ENCODE measurements at regions not wholly inside any gene's neighbourhood (a gene's known extent, or its start where the extent isn't known, plus 50 kb on each side); places are given as distances from the start of the nearest gene placed in this dataset.
A peak's percentile ranks its signal among the peaks of the same experiment; 100 is the strongest.

GRCh38 chr14:28012629-28013415 lies 753.8 kb upstream of the FOXG1 start:
- Histone ChIP-seq H4K20me1 (no peaks in the 10 kb centered on the region), H3K27ac (no peak overlapping the region), H3K9ac (no peak overlapping the region), H3K4me2 (no peak overlapping the region), H3K9me3 (no peaks in the 10 kb centered on the region), H3K27me3 (no peaks in the 10 kb centered on the region), H3K4me3 (no peak overlapping the region), H3K4me1 (no peaks in the 10 kb centered on the region), H3K36me3 (no peaks in the 10 kb centered on the region)
- TF ChIP-seq Cebpa-rat (IDR thresholded peaks at IDR 0.05): no peak

GRCh38 chr14:28020112-28020511 lies 746.5 kb upstream of the FOXG1 start:
- Histone ChIP-seq H3K9me3 (no peaks in the 10 kb centered on the region), H3K4me3 (no peak overlapping the region), H3K4me1 (no peaks in the 10 kb centered on the region), H3K36me3 (no peaks in the 10 kb centered on the region), H3K27ac (no peak overlapping the region), H4K20me1 (no peaks in the 10 kb centered on the region), H3K4me2 (no peak overlapping the region), H3K9ac (no peak overlapping the region), H3K27me3 (no peaks in the 10 kb centered on the region)
- TF ChIP-seq Cebpa-rat (IDR thresholded peaks at IDR 0.05): no peak

DNA sequence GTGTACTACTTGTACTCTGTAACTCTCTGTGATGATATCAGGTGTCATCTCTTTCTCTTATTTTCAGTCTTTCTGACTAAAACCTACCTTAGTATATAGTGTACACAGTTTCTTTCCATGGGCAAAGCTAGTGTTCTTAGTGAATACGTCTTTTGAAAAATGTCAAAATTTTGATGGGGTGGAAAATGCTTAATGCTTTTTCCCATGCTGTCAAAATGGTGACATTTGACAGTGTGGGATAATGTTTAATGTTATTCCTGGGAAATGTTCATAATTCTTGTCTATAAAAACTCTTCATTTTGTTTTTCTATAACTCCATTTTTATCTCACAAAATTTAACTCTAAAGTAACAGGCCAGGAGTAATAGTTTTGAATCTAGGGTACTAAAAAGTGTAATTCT lies 742.7 kb upstream of the FOXG1 start:
- H3K4me3 ChIP-seq: no peak overlapping the region
- no peaks in the 10 kb centered on the region for H3K4me1 ChIP-seq
- no peak for TF ChIP-seq Cebpa-rat (IDR thresholded peaks at IDR 0.05)
- no peak overlapping the region for H3K9ac ChIP-seq
- no peak overlapping the region for H3K27ac ChIP-seq
- H3K9me3 ChIP-seq: no peaks in the 10 kb centered on the region
- H3K36me3 ChIP-seq: no peaks in the 10 kb centered on the region
- no peaks in the 10 kb centered on the region for H3K27me3 ChIP-seq
- no peaks in the 10 kb centered on the region for H4K20me1 ChIP-seq
- H3K4me2 ChIP-seq: no peak overlapping the region

DNA sequence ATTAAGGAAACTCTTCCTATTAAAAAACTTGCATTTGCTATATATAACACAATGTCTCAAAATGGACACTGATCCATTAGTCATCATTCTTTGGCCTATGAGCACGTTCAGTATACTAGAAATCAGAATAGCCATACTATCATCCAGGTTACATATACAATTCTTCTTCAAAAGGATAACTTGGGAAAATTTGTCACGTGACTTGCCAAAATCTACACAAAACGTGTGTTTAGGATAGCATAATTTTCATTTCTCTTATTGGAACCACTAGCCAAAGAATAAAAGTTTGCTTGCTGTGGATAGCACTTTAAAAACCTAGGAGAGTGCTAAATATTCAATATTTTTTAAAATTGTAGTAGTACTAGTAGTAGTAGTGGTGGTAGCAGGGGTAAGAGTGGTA lies 714.3 kb upstream of the FOXG1 start:
- Histone ChIP-seq H3K4me1 (no peaks in the 10 kb centered on the region), H3K9me3 (no peaks in the 10 kb centered on the region)
- no peak for TF ChIP-seq Cebpa-rat (IDR thresholded peaks at IDR 0.05)

GRCh38 chr14:28055008-28055407 lies 711.6 kb upstream of the FOXG1 start:
- Histone ChIP-seq H3K27me3 (no peaks in the 10 kb centered on the region), H3K4me3 (no peak overlapping the region), H3K27ac (no peak overlapping the region), H4K20me1 (no peaks in the 10 kb centered on the region), H3K9ac (no peak overlapping the region), H3K4me1 (peaks cover 6% of the 10 kb centered on the region; the same call in 1 of the 2 replicates), H3K9me3 (no peaks in the 10 kb centered on the region), H3K36me3 (no peaks in the 10 kb centered on the region), H3K4me2 (no peak overlapping the region)
- no peak for TF ChIP-seq Cebpa-rat (IDR thresholded peaks at IDR 0.05)

More for the DNA sequence above, 714.3 kb upstream of the FOXG1 start:
- no peaks in the 10 kb centered on the region for H4K20me1 ChIP-seq
- H3K27ac ChIP-seq: no peak overlapping the region
- H3K27me3 ChIP-seq: no peaks in the 10 kb centered on the region
- no peak overlapping the region for H3K4me3 ChIP-seq
- H3K9ac ChIP-seq: no peak overlapping the region
- H3K36me3 ChIP-seq: no peaks in the 10 kb centered on the region
- H3K4me2 ChIP-seq: no peak overlapping the region

GRCh38 chr14:28057359-28058296 lies 709.0 kb upstream of the FOXG1 start:
- peak overlapping the region; percentile 77 for H3K4me2 ChIP-seq

DNA sequence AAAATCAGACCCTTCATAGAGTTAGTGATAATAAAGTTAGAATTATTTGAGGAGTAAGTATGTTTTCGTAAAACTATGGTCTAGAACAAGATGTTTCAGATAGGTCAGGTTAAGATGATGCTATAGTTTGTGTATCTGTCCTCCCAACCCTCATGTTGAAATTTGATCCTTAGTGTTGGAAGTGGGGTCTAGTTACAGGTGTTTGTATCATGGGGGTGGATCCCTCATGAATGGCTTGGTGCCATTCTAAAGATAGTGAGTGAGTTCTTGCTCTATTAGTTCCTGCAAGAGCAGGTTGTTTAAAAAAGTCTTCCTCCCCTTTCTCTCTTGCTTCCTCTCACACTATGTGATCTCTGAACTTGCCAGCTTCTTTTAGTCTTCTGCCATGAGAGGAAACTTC lies 707.3 kb upstream of the FOXG1 start:
- peaks cover 6% of the 10 kb centered on the region; the same call in 1 of the 2 replicates for H3K4me1 ChIP-seq
- H4K20me1 ChIP-seq: no peaks in the 10 kb centered on the region
- no peak overlapping the region for H3K27ac ChIP-seq
- no peaks in the 10 kb centered on the region for H3K27me3 ChIP-seq
- no peaks in the 10 kb centered on the region for H3K9me3 ChIP-seq
- TF ChIP-seq Cebpa-rat (IDR thresholded peaks at IDR 0.05): no peak
- H3K36me3 ChIP-seq: no peaks in the 10 kb centered on the region
- no peak overlapping the region for H3K9ac ChIP-seq
- no peak overlapping the region for H3K4me2 ChIP-seq
- no peak overlapping the region for H3K4me3 ChIP-seq

More at GRCh38 chr14:28057359-28058296, 709.0 kb upstream of the FOXG1 start:
- Histone ChIP-seq H3K4me3 (peak overlapping the region; percentile 21; the same call in 1 of the 2 replicates), H3K9me3 (no peaks in the 10 kb centered on the region), H3K9ac (0 out of 2 replicates have a peak overlapping the region, but pooled peaks have one; percentile 47), H3K4me1 (peaks cover 6% of the 10 kb centered on the region; the same call in 1 of the 2 replicates), H3K27me3 (no peaks in the 10 kb centered on the region), H3K27ac (peak overlapping the region; percentile 54), H3K36me3 (no peaks in the 10 kb centered on the region), H4K20me1 (no peaks in the 10 kb centered on the region)
- no peak for TF ChIP-seq Cebpa-rat (IDR thresholded peaks at IDR 0.05)

DNA sequence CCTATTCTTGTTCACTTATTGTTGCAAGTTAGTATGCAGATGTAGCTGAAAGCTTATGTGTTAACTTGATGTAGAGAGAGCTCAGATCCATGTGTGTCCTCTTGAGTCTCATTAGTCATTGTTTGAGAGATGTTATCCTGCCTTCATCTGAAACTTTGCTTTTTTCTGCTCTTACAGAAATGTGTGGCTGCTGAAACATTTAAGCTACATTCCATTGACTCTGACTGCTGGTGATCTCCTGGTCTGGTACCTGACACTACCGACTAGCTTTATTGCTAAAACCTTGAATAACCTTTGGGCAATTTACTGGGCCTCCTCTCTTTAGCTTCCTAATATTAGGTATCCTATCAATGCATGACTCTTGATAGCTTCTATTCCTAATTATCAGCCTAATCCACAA lies 705.6 kb upstream of the FOXG1 start:
- Histone ChIP-seq H3K4me3 (no peak overlapping the region), H3K27me3 (no peaks in the 10 kb centered on the region), H3K4me1 (peaks cover 6% of the 10 kb centered on the region; the same call in 1 of the 2 replicates), H3K9ac (no peak overlapping the region), H3K9me3 (no peaks in the 10 kb centered on the region), H4K20me1 (no peaks in the 10 kb centered on the region), H3K27ac (no peak overlapping the region), H3K4me2 (no peak overlapping the region), H3K36me3 (no peaks in the 10 kb centered on the region)
- no peak for TF ChIP-seq Cebpa-rat (IDR thresholded peaks at IDR 0.05)

GRCh38 chr14:28077021-28077420 lies 689.6 kb upstream of the FOXG1 start:
- TF ChIP-seq Cebpa-rat (IDR thresholded peaks at IDR 0.05): no peak
- H3K36me3 ChIP-seq: no peaks in the 10 kb centered on the region
- H4K20me1 ChIP-seq: no peaks in the 10 kb centered on the region
- no peaks in the 10 kb centered on the region for H3K27me3 ChIP-seq
- H3K4me2 ChIP-seq: peak overlapping the region; percentile 50
- no peak overlapping the region for H3K27ac ChIP-seq
- no peaks in the 10 kb centered on the region for H3K9me3 ChIP-seq
- H3K9ac ChIP-seq: no peak overlapping the region
- H3K4me3 ChIP-seq: no peak overlapping the region
- H3K4me1 ChIP-seq: peaks cover 12% of the 10 kb centered on the region

DNA sequence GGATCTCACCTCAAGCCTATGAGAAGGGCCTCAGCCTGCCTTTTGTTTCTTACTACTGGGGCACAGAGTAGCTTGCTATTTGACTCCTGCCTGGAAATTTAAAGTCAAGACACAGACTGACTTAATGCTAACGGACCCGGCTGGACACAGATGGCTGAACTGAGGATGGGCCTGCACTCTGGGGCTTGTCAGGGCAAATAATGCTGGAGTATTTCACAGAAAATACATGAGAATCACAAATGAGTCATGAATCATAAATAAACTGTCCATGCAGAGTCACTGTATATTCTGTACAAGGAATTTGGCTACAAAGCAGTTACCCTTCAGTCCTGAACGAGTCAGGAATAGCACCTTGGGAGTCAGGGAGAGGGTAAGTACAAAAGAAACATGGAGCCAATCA lies 683.2 kb upstream of the FOXG1 start:
- H3K4me1 ChIP-seq: no peaks in the 10 kb centered on the region
- no peak overlapping the region for H3K4me2 ChIP-seq
- no peaks in the 10 kb centered on the region for H3K9me3 ChIP-seq
- no peaks in the 10 kb centered on the region for H4K20me1 ChIP-seq
- H3K9ac ChIP-seq: no peak overlapping the region
- H3K27ac ChIP-seq: no peak overlapping the region
- no peak for TF ChIP-seq Cebpa-rat (IDR thresholded peaks at IDR 0.05)
- H3K27me3 ChIP-seq: no peaks in the 10 kb centered on the region
- no peaks in the 10 kb centered on the region for H3K36me3 ChIP-seq
- H3K4me3 ChIP-seq: no peak overlapping the region
